ENCODE measurements at regions not wholly inside any gene's neighbourhood (a gene's known extent, or its start where the extent isn't known, plus 50 kb on each side); places are given as distances from the start of the nearest gene placed in this dataset.

- Histone ChIP-seq H3K14ac (ENCODE audit: insufficient read depth, low read length) (no peak overlapping the region), H4K8ac (replicated peaks; ENCODE audit: insufficient read length, low read depth, low read length) (no peak overlapping the region), H3K9me3 (ENCODE audit: control insufficient read depth, low read depth, low read length) (no peaks in the 10 kb centered on the region), H3K4me2 (ENCODE audit: insufficient read depth, insufficient read length, low read length) (no peak overlapping the region), H3K23me2 (ENCODE audit: insufficient read length, low read depth, low read length, poor library complexity, severe bottlenecking) (no peaks in the 10 kb centered on the region), H2BK120ac (ENCODE audit: low read depth, low read length, poor library complexity, severe bottlenecking) (no peak overlapping the region), H2AK5ac (ENCODE audit: insufficient read length, low read length) (no peak overlapping the region), H4K20me1 (ENCODE audit: control insufficient read depth, insufficient read depth, insufficient read length) (no peaks in the 10 kb centered on the region), H3K4ac (ENCODE audit: low read depth, low read length) (no peak overlapping the region), H3T11ph (ENCODE audit: low read length) (no peak overlapping the region), H3K27ac (ENCODE audit: insufficient read length, low read depth, low read length) (no peak overlapping the region), H2BK5ac (ENCODE audit: insufficient read length, low read length) (no peak overlapping the region), H3K56ac (ENCODE audit: insufficient read length, low read depth, low read length) (no peak overlapping the region), H4K5ac (ENCODE audit: insufficient read length, low read depth, low read length) (no peak overlapping the region), H2BK15ac (ENCODE audit: low read depth, low read length) (no peak overlapping the region), H2AFZ (ENCODE audit: low read length) (no peak overlapping the region), H3K9ac (ENCODE audit: extremely low read depth, insufficient read length, low read length) (no peak overlapping the region), H3K18ac (ENCODE audit: insufficient read length, low read depth, low read length) (no peak overlapping the region), H2BK12ac (ENCODE audit: insufficient read length, low read depth, low read length) (no peak overlapping the region), H3K4me1 (ENCODE audit: insufficient read depth, low read length) (no peaks in the 10 kb centered on the region), H3K79me2 (ENCODE audit: insufficient read depth, low read length) (no peaks in the 10 kb centered on the region), H3K27me3 (ENCODE audit: insufficient read depth, low read length) (no peaks in the 10 kb centered on the region), H3K79me1 (ENCODE audit: insufficient read depth, low read depth, low read length, poor library complexity, severe bottlenecking) (no peaks in the 10 kb centered on the region), H2BK20ac (ENCODE audit: low read depth, low read length, poor library complexity, severe bottlenecking) (no peak overlapping the region), H4K91ac (ENCODE audit: insufficient read length, low read depth, low read length) (no peak overlapping the region), H3K23ac (ENCODE audit: insufficient read length, low read depth, low read length) (no peak overlapping the region)
- no peak for TF ChIP-seq CTCF (conservative IDR thresholded peaks at IDR 0.05)
- Mint-ChIP-seq H3K9me3 (peaks cover 0 to 3% of the 10 kb centered on the region in 2 experiments; a peak in 1 of 5 replicates), H3K4me1 (0 out of 4 replicates have a peak, but pooled peaks cover 0 to 2% of the 10 kb centered on the region in 2 experiments), H3K27me3 (ENCODE audit: low read depth) (no peaks in the 10 kb centered on the region), H3K27ac (no peak overlapping the region), H3K36me3 (ENCODE audit: insufficient read depth in 1 of 3, low read depth in 3 of 3) (no peaks in the 10 kb centered on the region; a peak in 2 of 7 replicates), H3K4me3 (no peak overlapping the region)
- no peak for DNase-seq
Observed at GRCh38 chr4:19171832-19172231, 1079.9 kb upstream of the SLIT2 start.
